Stimulated activated naive CD4-positive, alpha-beta T cell (primary cell): ENCODE measurements at regions not wholly inside any gene's neighbourhood (a gene's known extent, or its start where the extent isn't known, plus 50 kb on each side); places are given as distances from the start of the nearest gene placed in this dataset.
"Not testable (repeated sequence)": the region's sequence is repeated elsewhere in the genome, so short reads cannot be mapped to it uniquely, and the experiment has no call there.

Source experiments
- DNase-seq, 6 experiments: peaks; one replicate each; lab custom pipeline; 2025; lab: John Stamatoyannopoulos, UW

- DNase-seq: no peak
These were observed 231.3 kb upstream of the KCNMB2 start for GRCh38 chr3:178304758-178305467.

GRCh38 chr3:178306432-178307115, 229.7 kb upstream of the KCNMB2 start:
- DNase-seq: no peak

- DNase-seq: no peak
These were observed 227.5 kb upstream of the KCNMB2 start for GRCh38 chr3:178308771-178309170.

- DNase-seq: no peak
These were observed 225.3 kb upstream of the KCNMB2 start for GRCh38 chr3:178310949-178311348.

GRCh38 chr3:178313716-178314115, 222.5 kb upstream of the KCNMB2 start:
- DNase-seq: no peak

GRCh38 chr3:178318340-178318739, 217.9 kb upstream of the KCNMB2 start:
- DNase-seq: no peak

GRCh38 chr3:178318941-178319816, 217.1 kb upstream of the KCNMB2 start:
- DNase-seq: no peak

- DNase-seq: no peak
These were observed 215.5 kb upstream of the KCNMB2 start for GRCh38 chr3:178320456-178321351.

- DNase-seq: no peak
These were observed 211.9 kb upstream of the KCNMB2 start for GRCh38 chr3:178324356-178324755.

- peak in 2 of 6 experiments; percentile 12 to 26 for DNase-seq
These were observed 210.9 kb upstream of the KCNMB2 start for GRCh38 chr3:178325330-178325729.

- no peak for DNase-seq
These were observed 206.3 kb upstream of the KCNMB2 start for GRCh38 chr3:178329936-178330335.

GRCh38 chr3:178334239-178334638, 202.0 kb upstream of the KCNMB2 start:
- no peak for DNase-seq

- DNase-seq: no peak
These were observed 199.9 kb upstream of the KCNMB2 start for GRCh38 chr3:178336336-178336735.

- no peak for DNase-seq
These were observed 195.7 kb upstream of the KCNMB2 start for GRCh38 chr3:178340506-178340905.

GRCh38 chr3:178341636-178342035, 194.6 kb upstream of the KCNMB2 start:
- DNase-seq: no peak

- DNase-seq: no peak
These were observed 194.1 kb upstream of the KCNMB2 start for GRCh38 chr3:178342111-178342510.

- DNase-seq: no peak
These were observed 192.7 kb upstream of the KCNMB2 start for GRCh38 chr3:178343433-178344038.

- no peak for DNase-seq
These were observed 190.3 kb upstream of the KCNMB2 start for GRCh38 chr3:178345944-178346343.

- not testable (repeated sequence) for DNase-seq
These were observed 187.5 kb upstream of the KCNMB2 start for GRCh38 chr3:178348561-178349217.

- not testable (repeated sequence) for DNase-seq
These were observed 187.0 kb upstream of the KCNMB2 start for GRCh38 chr3:178349218-178349596.

GRCh38 chr3:178350763-178351162, 185.5 kb upstream of the KCNMB2 start:
- DNase-seq: no peak
